NCI-H446 (cell line): ENCODE measurements at regions not wholly inside any gene's neighbourhood (a gene's known extent, or its start where the extent isn't known, plus 50 kb on each side); places are given as distances from the start of the nearest gene placed in this dataset.

ENCODE experiments used
- DNase-seq, 2 experiments: peaks; one replicate each; lab custom pipeline; 2025; lab: John Stamatoyannopoulos, UW

DNA sequence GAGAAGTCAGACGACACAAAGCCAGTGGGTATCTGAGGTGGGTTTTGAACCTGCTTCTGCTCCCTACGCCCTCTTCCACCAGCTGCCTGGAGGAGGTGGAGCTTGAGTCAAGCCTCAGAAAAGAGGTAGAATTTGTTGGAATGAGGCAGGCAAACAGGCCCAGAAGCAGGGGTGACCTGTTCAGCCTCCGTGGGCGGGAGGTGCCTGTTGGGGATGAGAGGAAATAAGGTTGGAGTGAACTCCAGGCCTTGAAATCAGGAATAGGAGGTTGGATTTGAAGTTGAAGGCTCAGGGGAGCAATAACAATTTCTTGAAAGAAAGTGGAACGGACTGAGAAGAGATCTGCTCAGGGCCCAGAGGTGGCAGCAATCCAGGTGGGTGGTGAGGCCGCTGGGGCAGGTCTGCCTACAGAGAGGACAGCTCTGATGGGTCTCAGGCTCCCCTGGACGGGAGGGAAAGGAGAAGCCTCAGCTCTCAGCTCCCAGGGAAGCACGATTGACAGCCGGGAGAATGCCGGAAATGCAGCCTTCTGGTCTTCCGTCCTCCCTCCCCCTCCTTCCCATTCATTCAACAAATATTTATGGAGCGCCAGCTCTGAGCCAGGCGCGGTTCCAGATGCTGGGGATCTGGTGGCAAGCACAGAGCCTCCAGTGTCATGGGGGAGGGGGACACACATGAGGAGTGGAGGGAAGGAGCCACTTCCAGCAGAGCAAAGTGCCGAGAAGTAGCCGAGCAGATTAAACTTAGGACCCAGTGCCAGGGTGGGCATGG, 61.9 kb upstream of the CIBAR2 start:
- DNase-seq: peak; percentile 30 to 74

DNA sequence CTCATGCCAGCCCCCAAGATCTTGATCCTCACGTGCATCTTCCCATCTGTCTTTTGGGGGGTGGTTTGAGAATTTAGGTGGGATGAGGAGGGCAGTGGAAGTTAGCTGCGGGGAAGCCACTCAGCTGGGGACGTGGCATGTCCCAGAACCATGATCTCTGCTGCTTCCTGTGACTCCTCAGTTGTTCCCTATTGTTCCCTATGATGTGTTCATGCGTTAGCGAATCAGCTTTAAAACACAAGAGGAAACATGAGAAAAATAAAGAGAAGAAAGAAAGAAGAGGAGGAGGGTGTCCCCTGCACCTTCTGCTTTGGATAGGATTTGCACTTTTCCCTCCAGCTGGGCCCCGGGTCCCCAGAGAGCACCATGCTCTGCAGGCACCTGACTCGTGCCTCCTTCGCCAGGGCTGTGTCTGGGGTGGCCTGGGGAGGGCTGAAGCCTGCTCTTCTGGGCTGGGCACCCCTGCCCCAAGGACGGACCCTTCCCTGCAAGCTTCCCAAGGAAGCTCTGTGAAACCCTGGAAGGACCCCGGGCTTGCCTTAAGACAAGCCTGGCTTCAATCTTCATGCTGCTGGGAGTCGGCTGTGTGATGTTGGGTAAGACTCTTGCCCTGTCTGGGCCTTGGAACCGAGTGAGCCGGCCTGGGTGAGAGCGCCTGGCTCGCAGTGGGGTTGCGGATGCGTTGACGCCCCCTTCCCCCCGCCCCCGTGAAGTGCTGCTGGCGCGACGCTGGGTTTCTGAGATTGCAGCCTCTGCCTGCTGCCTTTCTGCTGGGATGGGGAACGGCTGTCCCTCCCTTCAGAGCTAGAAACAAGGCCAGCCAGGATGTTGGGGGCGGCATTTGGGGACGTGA, 62.8 kb upstream of the CIBAR2 start:
- no peak for DNase-seq

DNA sequence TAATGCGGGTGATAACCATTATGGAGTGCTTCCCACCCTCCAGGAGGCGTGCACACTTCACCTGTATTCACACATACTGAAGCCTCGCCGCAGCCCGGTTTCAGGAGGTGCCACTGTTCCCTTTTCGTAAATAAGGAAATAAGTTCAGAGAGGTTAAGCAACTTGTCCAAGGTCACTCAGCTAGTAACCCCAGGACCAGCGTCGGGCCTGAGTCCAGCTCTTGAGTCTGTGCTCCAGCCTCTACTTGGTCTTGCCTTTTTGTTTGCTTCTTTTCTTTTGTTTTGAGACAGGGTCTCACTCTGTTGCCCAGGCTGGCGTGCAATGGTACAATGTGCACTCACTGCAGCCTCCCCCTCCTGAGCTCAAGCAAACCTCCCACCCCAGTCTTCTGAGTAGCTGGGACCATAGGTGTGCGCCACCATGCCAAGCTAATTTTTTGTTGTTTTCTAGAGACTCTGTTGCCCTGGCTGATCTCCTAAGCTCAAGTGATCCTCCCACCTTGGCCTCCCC, 63.5 kb upstream of the CIBAR2 start:
- DNase-seq: no peak

DNA sequence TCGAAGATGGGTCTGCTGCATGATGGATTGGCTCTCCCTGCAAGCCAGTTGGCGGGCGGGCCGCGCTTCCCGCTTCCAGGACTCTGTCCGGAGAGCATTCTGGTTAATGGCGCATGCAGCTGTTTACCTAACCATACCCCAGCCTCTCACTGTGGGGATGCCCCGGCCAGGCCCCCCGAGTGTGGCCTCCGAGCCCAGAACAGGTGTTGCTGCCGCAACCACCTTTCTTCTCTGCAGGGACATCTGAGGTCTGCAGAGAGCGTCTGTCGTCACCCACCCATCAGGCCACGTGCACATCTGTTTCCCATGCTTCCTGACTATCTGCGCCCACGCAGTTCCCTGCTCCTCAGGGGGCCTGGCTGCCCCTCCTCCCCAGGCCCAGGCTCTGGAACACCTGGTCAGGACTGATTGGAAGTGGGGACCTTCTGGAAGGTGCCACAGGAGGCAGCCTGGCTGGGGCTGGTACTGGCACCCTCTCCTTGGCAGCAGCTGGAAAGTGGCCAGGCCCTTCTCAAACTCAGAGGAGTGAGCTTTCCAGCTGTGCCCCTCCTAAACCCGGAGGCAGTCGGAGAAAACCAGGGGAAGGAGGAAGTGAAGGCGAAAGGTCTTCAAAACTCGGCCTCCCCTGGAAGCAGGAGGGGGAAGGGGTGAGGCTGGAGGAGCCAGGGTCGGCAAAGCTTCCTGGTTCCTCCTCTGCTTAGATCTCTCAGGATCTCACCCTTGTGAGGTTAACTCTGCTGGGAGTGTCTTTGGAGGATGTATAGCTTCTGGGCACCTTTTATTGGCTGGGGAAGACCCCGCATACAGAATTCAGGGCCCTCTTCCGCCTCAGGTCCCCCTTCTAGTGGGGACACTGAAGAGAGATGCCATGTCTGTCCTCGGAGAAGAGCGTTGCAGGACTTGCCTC, 64.5 kb upstream of the CIBAR2 start:
- peak in 1 of 2 experiments; percentile 41 for DNase-seq

DNA sequence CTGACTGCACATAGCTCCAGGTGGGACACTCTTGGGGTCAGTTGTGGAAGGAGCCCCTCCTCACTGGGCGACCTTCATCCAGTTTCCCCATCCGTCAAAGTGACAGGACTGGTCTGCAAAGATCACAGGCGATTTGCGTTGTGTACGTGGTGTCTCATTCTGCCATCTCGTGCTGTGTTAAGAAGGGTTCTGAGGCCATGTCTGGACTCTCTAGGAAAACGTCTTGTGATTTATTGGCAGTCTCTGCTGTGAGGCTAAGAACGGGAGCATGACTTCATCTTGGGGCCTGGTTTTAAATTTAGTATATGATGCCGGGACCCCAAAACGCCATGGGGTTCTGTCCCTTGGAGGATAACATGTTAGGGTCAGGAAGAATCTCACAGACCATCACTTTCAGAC, 65.2 kb upstream of the CIBAR2 start:
- no peak for DNase-seq

DNA sequence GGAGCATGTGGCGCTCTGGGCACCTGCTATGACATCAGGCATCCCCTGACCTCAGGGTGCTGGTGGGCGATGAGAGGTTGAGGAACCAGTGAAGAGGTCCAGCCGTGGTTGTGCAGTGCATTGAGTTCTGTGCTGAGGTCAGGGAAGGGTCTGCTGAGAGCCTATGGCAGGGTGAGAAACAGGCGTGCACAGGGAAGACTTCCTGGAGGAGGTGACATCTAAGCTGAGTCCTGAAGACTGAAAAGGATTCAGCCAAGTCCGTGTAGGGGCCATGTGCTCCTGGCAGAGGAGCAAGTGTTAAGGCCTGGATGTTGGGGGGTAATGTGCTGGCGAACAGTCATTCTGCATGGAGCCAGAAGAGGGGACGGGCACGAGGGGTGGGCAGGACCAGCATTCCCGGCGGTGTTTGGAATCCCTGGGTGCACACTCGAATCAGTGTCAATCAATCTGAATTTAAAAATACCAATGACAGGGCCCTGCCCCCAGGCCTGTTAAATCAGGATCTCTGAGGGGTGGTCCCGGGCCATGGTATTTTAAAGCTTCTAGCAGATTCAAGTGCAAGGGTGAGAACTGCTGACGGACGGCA, 65.8 kb upstream of the CIBAR2 start:
- no peak for DNase-seq

DNA sequence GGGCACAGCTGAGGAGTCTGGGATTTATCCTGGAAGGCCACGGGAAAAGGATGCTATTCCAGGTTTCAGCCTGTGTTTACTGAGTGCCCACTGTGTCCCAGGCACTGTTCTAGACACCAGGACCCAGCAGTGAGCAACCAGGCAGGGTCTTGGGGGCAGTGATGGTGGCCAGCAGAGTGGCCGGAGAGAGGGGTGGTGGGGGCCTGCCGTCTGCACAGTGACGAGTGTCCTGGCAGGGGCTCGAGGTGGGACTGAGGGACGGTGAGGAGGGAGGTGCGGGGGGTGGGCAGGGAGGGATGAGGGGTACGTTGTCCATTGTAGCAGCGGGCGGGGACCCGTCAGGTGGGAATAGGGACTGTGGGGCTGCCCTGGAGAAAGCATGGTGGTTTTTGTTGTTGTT, 66.3 kb upstream of the CIBAR2 start:
- DNase-seq: no peak

DNA sequence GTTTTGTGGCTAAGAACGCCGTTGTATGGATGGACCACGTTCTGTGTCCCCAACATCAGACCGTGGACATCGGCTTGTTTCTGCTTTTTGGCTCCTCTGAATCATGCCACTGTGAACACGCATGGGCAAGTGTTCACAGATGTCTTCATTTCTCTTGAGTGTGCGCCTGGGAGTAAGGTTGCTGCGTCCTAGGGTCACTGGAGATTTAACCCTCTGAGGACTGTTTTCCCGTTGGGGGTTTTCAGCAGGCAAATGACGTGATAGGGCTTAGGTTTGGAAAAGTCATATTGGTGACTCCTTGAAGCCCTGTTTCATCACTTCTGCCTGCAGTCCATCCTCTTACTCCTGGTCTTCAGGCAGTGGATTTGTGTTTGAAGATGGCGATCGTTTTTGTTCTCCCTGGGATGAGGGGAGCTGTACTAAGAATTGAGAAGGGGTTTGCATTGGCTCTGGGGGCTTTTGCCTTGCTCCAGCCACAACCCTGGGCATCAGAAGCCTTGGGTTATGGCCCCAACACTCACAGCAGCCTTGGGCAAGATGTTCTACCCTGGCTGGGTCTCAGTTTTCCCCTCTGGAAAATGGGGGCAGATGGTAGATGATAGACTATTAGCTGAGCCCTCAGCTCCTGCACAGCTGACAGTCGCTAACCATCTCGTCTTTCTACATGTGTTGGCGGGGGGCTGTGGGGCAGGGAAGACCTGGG, 67.2 kb upstream of the CIBAR2 start:
- DNase-seq: no peak

DNA sequence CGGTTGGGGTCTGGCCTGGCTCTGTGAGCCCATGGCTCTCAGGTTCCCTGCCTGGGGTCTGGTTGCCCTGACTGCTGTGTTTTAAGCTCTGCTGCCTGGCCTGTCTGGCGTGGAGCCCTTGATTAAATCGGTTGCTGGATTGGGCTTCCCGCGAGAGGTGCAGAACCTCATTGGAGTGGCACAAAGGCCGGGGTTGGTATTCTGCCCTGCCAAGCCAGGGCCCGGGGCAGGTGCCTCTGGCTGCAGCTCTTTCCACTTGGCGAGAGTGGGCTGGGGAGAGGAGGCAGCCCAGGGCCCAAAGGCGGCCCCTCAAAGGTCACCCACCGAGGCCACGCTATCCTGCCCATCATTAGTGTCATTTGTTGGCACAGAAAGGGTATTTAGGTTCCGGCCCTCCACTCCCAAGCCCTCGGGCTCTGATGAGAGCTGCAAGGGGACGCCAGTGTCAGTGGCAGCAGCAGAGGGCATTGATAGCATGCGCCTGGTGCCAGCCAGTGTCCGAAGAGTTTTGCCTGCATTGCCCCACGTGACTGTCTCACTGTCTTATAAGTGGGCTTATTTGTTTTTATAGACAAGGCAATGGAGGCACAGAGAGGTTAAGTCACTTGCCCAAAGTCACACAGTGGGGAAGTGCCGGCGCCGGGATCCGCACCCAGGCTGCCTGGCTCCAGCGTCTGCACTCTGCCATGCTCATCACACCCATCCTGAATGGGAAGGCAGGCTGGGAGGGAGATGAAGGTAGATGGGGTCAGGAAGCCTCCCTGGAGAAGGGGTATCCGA, 68.0 kb upstream of the CIBAR2 start:
- no peak for DNase-seq

DNA sequence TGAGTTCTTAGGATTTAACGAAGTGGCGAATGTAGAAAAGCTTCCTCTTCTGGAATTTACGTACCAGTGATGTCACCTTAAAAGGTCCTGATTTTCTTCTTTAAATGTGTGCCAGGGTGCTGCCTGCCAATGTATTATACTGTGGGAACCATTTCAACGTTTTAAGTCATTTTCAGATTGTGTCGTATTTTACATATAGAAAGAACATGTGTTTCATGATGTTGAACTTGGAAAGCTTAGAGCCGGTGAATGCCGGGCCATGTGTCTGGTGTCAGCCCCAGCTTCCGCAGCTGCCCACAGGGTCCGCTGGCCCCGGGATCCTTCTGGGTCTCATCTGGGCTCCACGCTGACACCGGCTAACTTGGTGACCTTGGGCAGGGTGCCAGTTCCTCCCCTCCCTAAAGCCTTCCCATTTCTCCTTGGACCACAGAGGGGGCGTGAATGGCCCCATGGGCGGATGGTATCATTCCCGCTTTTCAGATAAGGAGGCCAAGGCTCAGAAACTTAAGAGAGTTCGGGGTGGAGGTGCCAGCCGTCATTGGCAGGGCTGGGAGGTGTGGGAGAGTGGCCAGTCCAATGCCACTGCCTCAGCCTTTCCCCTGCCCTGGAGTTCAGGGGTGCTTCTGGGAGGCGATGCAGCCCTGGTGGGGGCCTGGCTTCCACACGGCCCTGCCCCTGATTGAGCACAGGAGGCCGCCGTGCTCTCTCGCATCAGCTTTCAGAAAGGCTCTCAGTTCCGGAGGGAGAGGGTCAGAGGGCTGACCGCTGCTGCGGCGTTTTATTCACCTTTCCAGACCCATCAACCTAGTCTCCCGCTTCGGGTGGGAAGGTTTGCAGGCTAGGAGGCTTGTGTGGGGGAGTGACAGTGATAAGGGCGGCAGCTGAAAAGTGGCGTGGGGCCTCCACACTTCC, 68.8 kb upstream of the CIBAR2 start:
- no peak for DNase-seq

DNA sequence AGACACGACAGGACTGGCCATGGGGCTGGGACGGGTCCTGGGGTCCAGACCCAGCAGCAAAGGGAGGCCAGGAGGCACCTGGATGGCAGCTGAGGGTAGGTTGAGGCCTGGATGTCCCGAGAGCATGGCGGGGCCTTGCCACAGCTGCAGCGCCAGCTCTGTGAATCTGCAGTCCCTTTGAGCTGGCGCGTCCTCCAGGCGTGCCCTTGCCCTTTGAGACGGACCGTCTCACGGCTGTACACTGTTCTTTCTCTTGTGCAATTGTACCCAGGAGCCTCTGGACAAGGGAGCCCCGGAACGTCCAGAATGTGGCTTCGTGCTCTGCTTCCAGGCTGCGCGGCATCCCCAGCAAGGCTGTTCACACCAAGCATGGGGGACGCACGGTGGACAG, 69.5 kb upstream of the CIBAR2 start:
- no peak for DNase-seq

DNA sequence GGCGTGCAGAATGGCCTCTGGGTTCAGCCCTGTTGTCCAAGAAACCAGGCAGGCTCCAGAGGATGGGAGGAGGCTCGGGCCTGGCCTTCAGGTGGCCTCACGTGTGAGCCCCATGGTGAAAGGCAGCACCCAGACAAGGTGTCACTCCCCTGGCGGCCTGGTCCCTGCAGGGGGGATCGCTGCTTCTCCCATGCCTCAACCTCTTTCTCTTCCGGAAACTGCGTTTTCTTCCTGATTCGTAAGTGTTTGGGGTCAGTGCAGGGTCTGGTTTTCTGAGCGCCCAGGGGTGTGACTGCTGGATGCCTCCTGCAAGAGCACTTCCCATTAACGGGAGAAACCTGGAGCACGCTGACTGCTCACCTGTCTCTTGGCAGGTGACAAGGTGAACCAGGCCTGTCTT, 70.0 kb upstream of the CIBAR2 start:
- no peak for DNase-seq

DNA sequence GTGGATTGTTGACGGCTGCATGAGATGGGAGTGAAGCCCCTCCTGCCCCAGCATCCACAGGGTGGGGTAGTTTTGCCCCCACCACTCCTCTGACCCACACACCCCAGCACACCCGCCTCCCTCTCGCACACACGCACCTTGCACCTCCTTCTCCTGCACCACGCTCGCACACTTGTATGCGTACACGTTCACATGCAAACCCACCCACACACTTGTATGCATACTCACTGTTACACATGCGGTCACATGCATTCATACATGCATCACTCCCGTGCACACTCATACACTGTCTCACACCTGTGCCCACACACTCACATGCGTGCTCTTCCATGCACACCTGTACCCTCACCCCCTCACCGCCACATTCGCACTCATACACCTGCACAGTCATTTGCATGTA, 70.5 kb upstream of the CIBAR2 start:
- no peak for DNase-seq

DNA sequence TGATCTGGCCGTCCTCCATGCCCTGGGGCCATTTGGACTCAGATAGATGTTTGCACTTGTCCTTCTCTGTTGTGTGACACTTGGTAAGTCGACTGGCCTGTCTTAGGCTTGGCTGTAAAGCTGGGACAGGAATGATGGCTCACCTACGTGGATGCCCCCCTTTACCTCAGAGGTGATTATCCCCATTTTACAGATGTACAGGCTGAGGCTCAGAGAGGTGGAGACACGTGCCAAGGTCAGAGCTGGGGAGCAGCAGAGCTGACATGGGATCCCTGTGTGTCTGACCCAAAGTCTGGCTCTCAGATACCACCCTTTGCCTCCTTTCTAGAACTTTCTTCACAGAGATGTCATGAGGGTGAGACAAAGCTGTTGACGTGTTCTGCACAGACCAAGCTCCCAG, 71.3 kb upstream of the CIBAR2 start:
- DNase-seq: no peak

DNA sequence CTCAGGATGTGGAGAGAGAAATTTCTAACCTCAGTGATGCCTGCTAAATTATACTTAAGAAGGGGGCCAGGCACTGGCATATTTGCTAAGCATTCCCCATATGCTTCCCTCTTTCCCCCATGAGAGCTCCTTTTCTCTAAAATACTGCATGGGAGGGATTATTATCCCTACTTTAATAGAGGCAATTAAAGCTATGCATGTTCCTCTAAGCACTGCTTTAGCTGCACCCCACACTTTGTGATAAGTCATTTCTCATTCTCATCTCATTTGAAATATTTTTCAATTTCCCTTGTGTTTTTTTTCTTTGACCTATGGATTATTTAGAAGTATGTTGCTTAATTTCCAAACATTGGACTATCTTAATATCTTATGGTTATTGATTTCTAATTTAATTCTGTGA, 72.1 kb upstream of the CIBAR2 start:
- no peak for DNase-seq

DNA sequence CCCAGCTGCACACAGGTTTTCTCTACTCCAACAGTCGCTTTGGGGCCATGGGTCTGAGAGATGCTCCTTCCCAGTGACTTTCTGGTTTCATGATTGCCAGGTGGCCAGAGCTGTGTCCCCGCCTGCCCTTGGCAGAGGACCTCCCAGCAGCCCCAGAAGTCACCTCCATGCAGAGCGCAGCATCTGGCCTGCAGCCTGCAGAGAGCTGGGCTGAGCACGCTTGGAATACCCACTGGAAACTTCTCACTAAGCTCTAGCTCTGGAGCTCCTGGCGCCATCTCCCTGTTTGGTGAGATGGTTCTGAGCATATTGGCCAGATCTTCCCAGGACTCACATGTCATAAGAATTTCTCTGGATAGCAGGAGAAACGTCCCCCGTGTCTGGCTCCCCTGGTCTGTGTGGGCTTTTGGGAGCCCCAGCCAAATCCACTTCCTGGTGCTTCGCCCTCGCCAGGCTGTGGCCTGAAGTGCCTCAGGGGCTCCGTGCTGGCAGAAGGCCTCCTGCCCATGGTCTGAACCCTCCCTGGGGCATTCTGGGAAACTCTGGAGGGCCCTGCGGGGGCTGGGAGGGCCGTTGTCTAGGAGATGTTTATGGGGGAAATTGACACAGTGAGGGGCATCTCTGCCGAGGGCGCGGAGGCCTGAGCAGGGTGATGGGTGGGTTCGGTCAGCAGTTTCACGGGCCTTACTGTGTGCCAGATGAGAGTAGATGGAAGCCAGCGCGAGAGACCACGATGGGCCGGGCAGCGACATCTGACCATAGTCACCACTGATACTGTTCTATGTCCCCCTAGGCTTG, 73.2 kb upstream of the CIBAR2 start:
- no peak for DNase-seq

DNA sequence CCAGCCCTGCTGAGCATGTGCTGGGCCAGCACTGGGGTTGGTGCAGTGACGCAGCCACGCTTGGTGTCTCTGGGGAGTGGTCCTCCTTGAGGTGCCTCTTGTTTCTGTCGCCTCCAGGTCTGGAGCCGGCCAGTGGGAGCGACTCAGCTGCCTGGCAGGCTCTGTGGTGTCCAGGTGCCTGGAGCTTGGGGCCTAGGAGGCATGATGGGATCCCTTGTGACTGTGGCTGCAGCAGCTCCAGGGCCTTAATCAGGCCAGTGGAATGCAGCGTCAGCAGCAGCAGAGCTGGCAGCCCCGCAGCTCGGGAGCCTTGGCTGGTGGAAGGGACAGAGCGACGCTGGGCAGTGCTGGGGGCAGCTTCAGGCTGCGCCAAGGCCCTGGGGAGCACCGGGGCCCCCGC, 74.7 kb upstream of the CIBAR2 start:
- no peak for DNase-seq

DNA sequence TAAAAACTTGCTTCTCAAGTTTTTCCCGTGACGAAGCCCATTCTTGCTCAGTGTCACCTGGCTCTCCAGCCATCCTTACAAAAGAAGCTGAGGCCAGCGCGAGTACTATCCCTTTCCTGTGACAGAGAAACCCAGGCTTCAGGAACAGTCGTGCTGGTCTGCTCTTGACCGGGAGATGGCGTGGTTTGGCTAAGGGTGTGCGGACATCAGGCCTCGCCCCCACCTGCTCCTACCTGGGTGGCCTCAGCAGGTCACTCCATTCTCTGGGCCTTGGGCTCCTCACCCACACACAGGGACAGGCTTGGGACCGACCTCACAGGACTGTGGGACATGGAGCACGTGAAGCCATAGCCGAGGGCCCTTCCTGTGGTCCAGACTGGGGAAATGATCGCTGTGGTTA, 75.2 kb upstream of the CIBAR2 start:
- DNase-seq: no peak

DNA sequence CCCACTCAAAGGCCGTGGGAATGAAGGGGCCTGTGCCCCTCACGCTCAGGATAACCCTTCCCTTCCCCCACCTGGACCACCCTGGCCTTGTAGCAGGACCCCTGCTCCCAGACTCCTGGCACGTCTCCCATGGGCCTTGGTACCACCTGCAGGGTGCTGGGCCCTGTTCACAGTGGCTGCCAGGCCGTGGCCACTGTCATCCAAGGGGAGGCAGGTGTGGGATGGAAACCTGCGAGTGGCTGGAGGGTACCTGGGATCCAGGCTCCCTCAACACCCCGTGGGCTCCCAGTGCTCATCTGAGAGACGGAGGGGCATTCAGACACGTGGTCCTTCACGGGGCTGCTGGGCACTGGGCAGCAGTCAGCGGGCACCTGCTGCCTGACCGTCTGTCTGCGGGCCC, 75.6 kb upstream of the CIBAR2 start:
- DNase-seq: no peak
